OCI-LY7 (cell line): ENCODE measurements at regions not wholly inside any gene's neighbourhood (a gene's known extent, or its start where the extent isn't known, plus 50 kb on each side); places are given as distances from the start of the nearest gene placed in this dataset.

ENCODE experiments used
- CTCF ChIP-seq: fragments of 200-600 bp; sonication (generic); conservative IDR thresholded peaks from 2 replicates; pipeline ENCODE4 v1.5.1; 2014; ENCODE audit warnings: mild to moderate bottlenecking, antibody characterized with exemption, low read length, moderate library complexity, mixed read lengths
- EZH2phosphoT487 ChIP-seq: fragments of 200-600 bp; sonication (generic); IDR thresholded peaks from 2 replicates; pipeline ENCODE4 v1.6.1; 2018; ENCODE audit warnings: low read depth, borderline replicate concordance, mild to moderate bottlenecking, mixed run types, antibody characterized with exemption, low read length, moderate library complexity, mixed read lengths

- TF ChIP-seq EZH2phosphoT487: no peak
- TF ChIP-seq CTCF: no peak
Observed at GRCh38 chrX:129123795-129124194, 399.5 kb downstream of the SMARCA1 start.
